Activated naive CD4-positive, alpha-beta T cell treated with anti-CD3 and anti-CD28 coated beads, Interleukin-2, amount 50 U/mL, for 72 hours (primary cell): ENCODE measurements at regions not wholly inside any gene's neighbourhood (a gene's known extent, or its start where the extent isn't known, plus 50 kb on each side); places are given as distances from the start of the nearest gene placed in this dataset.
"Not testable (repeated sequence)": the region's sequence is repeated elsewhere in the genome, so short reads cannot be mapped to it uniquely, and the experiment has no call there.

Experiments
- ATAC-seq, 2 donors: fragments of 150-1000 bp; cut with Tn5 transposase; 2 replicates each; pipeline ENCODE4 v1.10.0; 2021; ENCODE audit warnings: mild to moderate bottlenecking in 2 of 2, moderate library complexity in 2 of 2
- DNase-seq, 2 donors: peaks; one replicate each; pipeline ENCODE4 v3.0.0; 2021 to 2022; ENCODE audit warnings: low spot score in 2 of 2
- H3K27ac Mint-ChIP-seq, 2 donors: one replicate each; pipeline ENCODE4 v1.8.0; 2022; ENCODE audit warnings: mild to moderate bottlenecking in 2 of 2, mixed read lengths in 2 of 2
- H3K36me3 Mint-ChIP-seq, 2 donors: one replicate each; pipeline ENCODE4 v1.8.0; 2022; ENCODE audit warnings: mixed read lengths in 2 of 2
- H3K9me3 Mint-ChIP-seq, 2 donors: one replicate each; pipeline ENCODE4 v1.8.0; 2022; ENCODE audit warnings: mixed read lengths in 2 of 2

DNA sequence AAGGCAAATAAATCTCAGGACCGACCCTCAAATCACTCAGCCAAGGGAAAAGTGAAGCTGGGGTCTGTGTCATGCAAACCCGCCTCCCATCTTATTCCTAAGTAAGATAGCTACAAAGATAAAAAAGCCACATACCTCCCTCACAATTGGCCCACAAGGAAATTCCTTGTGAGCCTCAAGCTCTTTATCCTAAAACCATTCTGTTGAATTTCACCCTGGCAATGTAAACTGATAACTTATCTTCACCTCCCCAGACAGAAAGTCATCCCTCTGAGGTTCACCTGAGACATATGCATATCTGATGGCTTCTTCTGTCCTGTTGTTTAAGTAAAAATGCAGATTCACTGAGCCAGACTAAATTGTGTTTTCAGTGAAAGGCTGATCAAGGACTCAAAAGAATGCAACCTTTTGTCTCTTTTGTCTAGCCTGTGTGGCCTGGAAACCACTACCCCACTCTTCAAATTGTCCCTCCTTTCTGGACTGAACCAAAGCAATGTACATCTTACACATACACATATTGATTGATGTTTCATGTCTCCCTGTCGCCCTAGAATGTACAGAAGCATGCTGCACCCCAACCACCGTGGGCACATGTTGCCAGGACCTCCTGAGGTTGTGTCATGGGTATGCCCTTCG is 91.3 kb downstream of the MFAP3L start:
- DNase-seq (no peak), ATAC-seq (no peak)
- no peaks in the 10 kb centered on the region for H3K36me3 Mint-ChIP-seq
- no peak overlapping the region for H3K27ac Mint-ChIP-seq
- H3K9me3 Mint-ChIP-seq: no peaks in the 10 kb centered on the region

DNA sequence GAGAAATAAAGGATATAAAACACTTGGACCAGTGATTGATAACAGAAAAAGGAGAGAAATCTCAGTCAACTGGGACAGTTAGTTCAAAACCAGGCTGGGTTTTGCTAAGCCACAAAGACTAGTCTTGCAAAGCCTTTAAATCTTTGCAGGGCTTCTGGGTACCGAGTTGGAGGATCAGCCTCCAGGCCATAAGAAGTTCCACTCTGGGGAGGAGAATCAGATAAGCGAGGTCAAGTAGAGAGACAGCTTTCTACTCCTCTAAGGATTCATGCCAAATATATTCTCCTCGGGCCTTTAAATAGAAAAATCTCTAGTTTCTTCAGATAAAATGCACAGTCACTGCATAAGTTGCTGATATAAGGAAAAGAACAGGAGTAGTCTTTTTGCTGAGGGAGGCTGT is 92.7 kb downstream of the MFAP3L start:
- DNase-seq: no peak
- Mint-ChIP-seq H3K27ac (no peak overlapping the region), H3K36me3 (no peaks in the 10 kb centered on the region), H3K9me3 (no peaks in the 10 kb centered on the region)
- no peak for ATAC-seq

DNA sequence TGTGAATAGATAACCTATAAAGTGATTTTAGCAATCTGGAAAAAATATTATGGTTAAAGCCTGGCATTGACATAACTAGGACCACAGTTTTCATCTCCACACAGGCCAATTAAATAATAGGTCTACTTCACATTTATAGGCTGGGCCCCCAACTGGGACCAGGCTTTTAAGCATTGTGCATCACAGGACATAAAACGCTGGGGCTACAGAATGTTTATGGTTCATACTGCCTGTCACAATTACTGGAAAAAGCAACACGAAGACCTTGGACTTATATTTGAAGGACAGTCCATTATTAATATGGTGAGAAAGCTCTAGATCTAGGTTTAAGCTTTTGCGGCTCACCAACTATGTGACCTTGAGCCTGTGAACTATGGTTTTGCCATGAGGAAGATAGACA is 94.2 kb downstream of the MFAP3L start:
- no peaks in the 10 kb centered on the region for H3K9me3 Mint-ChIP-seq
- H3K36me3 Mint-ChIP-seq: no peaks in the 10 kb centered on the region
- DNase-seq: no peak
- no peak for ATAC-seq
- H3K27ac Mint-ChIP-seq: no peak overlapping the region

DNA sequence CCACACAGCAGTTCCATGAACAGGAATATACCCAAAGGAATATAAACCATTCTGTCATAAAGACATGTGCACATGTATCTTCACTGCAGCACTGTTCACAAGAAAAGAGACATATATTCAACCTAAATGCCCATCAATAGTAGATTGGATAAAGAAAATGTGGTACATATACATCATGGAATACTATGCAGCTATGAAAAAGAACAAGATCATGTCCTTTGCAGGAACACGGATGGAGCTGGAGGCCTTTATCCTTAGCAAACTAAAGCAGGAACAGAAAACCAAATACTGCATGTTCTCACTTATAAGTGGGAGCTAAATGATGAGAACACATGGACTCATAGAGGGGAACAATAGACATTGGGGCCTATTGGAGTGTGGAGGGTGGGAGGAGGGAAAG is 95.4 kb downstream of the MFAP3L start:
- not testable (repeated sequence) for H3K9me3 Mint-ChIP-seq, ATAC-seq, H3K27ac Mint-ChIP-seq, H3K36me3 Mint-ChIP-seq, DNase-seq

DNA sequence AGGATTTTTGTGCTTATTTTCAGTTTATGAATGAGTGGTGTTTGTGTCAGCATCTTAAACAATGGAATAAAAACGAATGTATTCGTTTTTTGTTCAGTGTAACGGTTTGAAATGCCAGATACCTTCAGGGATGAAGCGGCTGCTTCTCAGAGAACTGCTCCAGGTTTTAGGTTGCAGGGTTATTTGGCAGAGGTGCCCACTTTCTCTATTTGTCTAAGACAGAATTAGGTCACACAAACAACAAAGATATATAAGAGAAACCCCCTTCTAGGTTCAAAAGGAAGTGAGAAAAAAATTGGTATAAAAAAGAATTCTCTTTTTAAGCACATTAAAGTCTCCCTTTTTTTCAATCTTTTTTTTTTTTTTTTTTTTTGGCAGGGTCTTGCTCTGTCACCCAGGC is 98.9 kb downstream of the MFAP3L start:
- H3K36me3 Mint-ChIP-seq: no peaks in the 10 kb centered on the region
- H3K9me3 Mint-ChIP-seq: no peaks in the 10 kb centered on the region
- no peak overlapping the region for H3K27ac Mint-ChIP-seq
- ATAC-seq (no peak), DNase-seq (no peak)

DNA sequence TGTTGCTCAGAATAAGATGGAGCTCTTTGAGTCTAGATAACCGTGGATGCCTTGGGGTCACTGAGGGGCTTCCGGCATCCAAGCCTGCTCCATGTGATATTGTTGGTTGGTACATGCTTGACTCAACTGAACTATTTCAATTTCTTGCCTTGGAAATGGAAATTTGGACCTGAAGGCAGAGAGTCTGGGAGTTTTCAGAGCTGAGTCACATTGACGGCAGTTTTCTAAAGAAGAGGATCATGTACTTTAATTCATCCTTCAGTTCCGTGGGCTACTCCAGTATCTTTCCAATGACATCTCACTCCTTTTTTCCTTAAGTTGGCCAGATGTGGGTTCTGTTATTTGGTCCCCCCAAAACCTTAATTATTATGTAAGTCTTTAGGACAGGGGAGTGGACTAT is 100.5 kb downstream of the MFAP3L start:
- no peaks in the 10 kb centered on the region for H3K9me3 Mint-ChIP-seq
- ATAC-seq: no peak
- no peaks in the 10 kb centered on the region for H3K36me3 Mint-ChIP-seq
- no peak for DNase-seq
- H3K27ac Mint-ChIP-seq: no peak overlapping the region

DNA sequence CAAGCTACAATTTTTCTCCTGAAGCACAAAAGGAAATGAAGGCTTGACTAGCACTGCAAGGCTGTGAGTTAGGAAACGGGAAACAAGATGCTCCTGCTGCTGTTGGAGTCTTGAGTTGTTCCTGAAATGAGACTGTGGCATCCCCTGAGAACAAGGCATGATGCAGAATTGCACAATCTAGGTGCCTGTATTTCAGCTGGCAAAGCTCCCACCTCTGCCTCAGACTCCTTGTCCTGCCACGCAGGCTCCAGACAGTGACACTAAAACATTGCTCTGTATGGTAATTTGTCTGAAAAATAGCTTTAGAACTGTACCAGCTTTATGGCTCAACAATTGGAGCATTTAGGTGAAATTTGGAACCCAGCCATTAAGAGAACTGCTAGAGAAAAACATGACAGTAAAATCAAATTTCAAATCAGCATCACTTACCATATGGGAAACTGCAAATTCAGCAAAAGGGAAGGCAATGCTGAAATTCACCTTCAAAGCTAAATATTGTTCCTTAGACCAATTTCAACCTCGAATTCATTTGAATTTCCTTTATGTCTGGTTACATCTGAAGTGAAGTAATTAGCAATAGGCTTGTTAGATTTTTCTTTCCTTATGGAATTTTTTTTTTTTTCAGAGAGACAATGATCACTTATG is 103.4 kb downstream of the MFAP3L start:
- ATAC-seq (no peak), DNase-seq (no peak)
- no peak overlapping the region for H3K27ac Mint-ChIP-seq
- no peaks in the 10 kb centered on the region for H3K36me3 Mint-ChIP-seq
- no peaks in the 10 kb centered on the region for H3K9me3 Mint-ChIP-seq

DNA sequence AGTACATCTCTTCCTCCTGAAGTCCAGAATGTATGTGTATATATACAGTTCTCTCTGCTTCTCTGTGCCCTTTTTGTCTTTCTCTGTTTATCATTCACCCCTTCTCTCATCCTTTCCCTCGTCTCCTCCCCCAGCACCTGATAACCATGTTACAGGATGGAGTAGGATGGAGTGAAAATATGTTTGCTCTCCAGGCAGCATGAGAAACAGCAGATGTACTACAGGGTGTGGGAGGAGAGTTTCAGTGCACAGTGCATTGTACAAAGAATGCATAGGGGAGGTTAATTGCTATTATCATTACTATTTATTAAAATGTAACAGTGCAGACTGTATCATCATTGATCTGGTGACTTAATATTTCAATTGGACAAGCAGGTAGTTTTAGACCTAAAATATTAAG is 104.5 kb downstream of the MFAP3L start:
- peaks cover 7 to 8% of the 10 kb centered on the region in 2 donors for H3K9me3 Mint-ChIP-seq
- DNase-seq: no peak
- H3K27ac Mint-ChIP-seq: no peak overlapping the region
- peaks cover 7% of the 10 kb centered on the region in 2 donors for H3K36me3 Mint-ChIP-seq
- ATAC-seq: no peak

DNA sequence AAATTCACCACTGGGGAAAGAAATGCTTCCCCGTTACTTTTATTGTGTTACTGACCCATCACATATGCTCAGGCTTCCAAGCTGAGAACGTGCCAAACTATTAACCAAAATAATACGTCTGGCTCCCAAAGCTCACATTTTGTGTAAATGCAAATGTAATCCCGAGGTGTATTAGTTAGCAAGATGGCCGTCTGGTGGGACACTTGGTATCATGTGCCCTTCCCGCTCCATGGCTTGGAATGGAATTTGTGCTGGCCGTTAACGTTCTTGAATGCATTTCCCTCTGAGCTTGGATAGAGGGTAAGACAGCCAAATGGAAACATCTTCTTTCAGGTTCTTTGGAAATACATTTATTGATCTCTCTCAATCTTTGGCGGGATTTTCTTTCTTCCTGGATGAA is 105.0 kb downstream of the MFAP3L start:
- ATAC-seq (no peak), DNase-seq (no peak)
- peaks cover 8 to 12% of the 10 kb centered on the region in 2 donors for H3K36me3 Mint-ChIP-seq
- no peak overlapping the region for H3K27ac Mint-ChIP-seq
- H3K9me3 Mint-ChIP-seq: peaks cover 7 to 8% of the 10 kb centered on the region in 2 donors

DNA sequence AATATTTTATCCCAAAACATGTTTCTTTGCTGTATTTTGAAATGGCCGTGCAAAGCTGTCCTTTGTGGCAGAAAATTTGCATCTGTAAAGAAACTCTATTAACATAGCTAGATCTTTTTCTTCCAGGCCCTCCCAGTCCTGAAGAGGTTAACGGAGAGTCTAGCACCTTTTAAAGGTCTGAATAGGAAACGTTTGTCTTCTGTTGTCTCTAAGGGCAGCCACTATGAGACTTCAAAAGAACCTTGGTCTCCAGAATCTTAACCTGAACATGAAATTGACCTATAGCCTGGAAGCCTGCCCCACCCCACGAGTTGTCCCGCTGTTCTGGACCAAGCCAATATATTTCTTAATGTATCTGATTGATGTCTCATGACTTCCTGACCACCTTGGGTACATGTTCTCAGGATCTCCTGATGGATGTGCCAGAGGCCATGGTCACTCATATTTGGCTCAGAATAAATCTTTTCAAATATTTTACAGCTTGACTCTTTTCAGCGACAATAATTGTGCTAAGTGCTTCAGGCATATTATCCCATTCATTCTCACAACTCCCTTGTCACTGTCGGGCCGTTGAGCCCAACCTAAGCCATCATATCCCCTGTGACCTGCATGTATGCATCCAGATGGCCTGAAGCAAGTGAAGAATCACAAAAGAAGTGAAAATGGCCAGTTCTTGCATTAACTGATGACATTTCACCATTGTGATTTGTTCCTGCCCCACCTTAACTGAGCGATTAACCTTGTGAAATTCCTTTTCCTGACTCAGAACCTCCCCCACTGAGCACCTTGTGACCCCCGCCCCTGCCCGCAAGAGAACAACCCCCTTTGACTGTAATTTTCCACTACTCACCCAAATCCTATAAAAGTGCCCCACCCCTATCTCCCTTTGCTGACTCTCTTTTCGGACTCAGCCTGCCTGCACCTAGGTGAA is 106.7 kb downstream of the MFAP3L start:
- not testable (repeated sequence) for H3K9me3 Mint-ChIP-seq, DNase-seq, ATAC-seq, H3K27ac Mint-ChIP-seq
- peaks cover 8 to 13% of the 10 kb centered on the region in 2 donors for H3K36me3 Mint-ChIP-seq

DNA sequence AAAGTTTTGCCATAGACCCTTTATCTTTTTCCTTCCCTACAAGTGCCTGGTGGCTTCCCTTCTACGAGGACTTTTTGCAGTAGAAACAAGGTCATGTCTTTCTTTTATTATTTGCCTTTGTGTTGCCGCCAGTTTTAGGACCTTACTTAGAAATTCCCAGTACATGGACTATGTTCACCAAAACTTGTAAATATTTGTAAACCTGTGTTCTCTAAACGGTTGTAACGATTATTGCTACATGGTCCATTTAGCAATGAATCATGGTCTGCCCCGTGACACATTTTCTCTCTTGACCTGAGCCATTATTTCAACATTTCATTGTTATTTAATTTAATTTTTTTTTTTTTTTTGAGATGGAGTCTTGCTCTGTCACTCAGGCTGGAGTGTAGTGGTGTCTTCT is 110.7 kb downstream of the MFAP3L start:
- no peak overlapping the region for H3K27ac Mint-ChIP-seq
- no peak for ATAC-seq
- peaks cover 8 to 13% of the 10 kb centered on the region in 2 donors for H3K36me3 Mint-ChIP-seq

DNA sequence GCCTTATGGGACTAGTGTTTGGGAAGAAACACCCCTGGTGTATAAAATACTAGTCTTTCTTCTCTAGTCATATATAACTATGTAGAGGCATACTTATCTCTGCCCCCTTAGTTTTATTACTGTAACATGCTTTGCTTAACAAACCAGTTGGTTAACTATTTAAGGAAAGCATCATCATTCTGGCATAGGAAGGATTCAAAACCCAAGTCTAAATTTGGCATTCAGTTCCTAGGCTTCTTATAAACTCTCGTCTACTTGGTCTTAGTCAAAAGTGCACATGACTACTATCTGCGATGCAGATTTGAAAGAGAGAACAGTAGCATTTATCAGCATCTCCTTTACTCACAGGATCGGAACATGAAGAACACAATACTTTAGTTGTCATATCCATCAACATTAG is 111.3 kb downstream of the MFAP3L start:
- Mint-ChIP-seq H3K9me3 (peaks cover 7 to 8% of the 10 kb centered on the region in 2 donors), H3K27ac (no peak overlapping the region), H3K36me3 (peaks cover 8 to 13% of the 10 kb centered on the region in 2 donors)
- no peak for ATAC-seq
- DNase-seq: no peak

More for the DNA sequence above, 110.7 kb downstream of the MFAP3L start:
- H3K9me3 Mint-ChIP-seq: peaks cover 7 to 8% of the 10 kb centered on the region in 2 donors
- DNase-seq: no peak

DNA sequence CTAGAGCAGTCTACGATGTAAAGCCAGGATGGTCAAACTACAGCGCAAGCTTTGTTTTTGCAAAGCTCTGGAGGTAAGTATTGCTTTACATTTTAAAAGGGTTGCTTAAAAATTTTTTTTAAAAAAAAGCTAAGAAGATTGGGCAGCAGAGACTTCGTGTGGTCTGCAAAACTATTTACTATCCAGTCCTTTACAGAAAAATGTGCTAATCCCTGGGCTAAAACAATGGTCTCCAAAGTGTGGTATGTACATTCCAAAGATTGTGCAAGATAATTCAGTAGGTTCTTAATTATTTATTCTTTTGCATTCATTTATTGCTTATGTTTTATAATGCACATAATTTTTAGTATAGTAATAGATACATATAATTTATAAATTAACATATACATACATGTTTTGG is 113.2 kb downstream of the MFAP3L start:
- peaks cover 7 to 8% of the 10 kb centered on the region in 2 donors for H3K9me3 Mint-ChIP-seq
- no peak overlapping the region for H3K27ac Mint-ChIP-seq
- ATAC-seq (no peak), DNase-seq (no peak)
- H3K36me3 Mint-ChIP-seq: peaks cover 8 to 13% of the 10 kb centered on the region in 2 donors

DNA sequence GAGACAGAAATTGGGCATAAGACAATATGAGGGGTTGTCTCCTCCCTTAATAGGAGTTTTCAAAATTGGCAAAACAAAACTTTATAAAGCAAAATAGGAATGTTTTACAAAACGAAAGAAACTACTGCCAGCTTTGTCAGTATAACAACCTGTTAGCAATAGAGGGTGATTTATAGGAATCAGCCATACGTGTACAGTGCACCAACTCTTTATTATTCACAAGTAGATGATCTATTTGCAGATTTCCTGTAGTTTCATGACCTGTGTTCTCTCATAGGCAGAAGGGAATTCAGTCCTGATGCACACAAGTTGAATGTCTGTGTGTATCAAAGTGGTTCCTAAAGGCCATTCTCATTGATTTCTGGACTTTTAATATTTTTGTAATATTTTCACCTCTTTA is 116.3 kb downstream of the MFAP3L start:
- ATAC-seq: no peak
- H3K9me3 Mint-ChIP-seq: no peaks in the 10 kb centered on the region
- no peak overlapping the region for H3K27ac Mint-ChIP-seq
- H3K36me3 Mint-ChIP-seq: no peaks in the 10 kb centered on the region
- DNase-seq: no peak

DNA sequence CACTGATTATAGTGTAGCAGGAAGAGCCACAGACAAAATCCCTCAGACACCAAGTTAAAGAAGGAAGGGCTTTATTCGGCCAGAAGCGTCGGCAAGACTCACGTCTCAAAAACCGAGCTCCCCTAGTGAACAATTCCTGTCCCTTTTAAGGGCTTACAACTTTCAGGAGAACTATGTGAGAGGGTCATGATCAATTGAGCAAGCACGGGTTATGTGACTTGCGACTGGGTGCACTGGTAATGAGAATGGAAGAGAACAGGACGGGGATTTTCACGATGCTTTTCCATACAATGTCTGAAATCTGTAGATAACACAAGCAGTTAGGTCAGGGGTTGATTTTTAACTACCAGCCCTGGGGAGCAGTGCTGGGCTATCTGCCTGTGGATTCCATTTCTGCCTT is 116.7 kb downstream of the MFAP3L start:
- Mint-ChIP-seq H3K27ac (no peak overlapping the region), H3K9me3 (no peaks in the 10 kb centered on the region), H3K36me3 (no peaks in the 10 kb centered on the region)
- ATAC-seq: no peak
- DNase-seq: no peak

DNA sequence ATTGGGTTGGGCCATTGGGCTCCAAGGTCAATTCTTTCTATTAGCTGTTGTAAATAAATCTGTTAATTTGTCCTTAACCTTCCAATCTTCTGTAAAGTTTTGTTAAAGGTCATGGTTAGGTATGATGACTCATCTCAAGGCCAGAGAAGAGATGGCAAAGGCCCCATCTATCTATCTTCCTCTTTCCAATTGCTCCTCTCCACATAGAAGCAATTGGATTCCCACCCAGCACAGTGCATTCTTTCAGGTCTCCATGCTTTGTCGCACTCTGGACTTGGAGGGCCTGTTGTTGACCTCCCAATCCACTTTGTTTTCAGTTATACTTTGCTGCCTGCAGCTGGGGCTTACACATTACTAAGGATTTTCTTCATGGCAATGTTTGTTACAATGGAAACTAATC is 118.5 kb downstream of the MFAP3L start:
- no peak overlapping the region for H3K27ac Mint-ChIP-seq
- no peak for ATAC-seq
- no peaks in the 10 kb centered on the region for H3K9me3 Mint-ChIP-seq
- DNase-seq: no peak
- no peaks in the 10 kb centered on the region for H3K36me3 Mint-ChIP-seq

DNA sequence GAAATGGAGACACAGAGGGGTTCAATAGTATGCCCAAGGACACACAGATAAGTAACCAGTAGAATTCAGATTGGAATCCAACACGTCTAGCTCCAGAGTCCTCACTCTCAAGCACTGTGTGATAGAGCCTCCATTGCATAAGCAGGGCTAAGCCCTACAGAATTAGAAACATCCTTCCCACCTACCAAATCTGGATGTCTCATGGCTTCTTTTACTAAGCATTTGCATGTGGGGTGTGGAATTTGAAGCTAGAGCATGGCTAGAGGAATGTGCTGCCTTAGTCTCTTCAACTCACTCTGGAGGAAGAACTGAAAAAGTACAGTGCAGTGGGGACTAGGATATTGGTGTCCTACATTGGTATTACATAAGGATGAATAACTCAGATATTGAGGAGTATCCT is 119.4 kb downstream of the MFAP3L start:
- DNase-seq (no peak), ATAC-seq (no peak)
- no peaks in the 10 kb centered on the region for H3K36me3 Mint-ChIP-seq
- no peaks in the 10 kb centered on the region for H3K9me3 Mint-ChIP-seq
- H3K27ac Mint-ChIP-seq: no peak overlapping the region
